ENCODE measurements at regions not wholly inside any gene's neighbourhood (a gene's known extent, or its start where the extent isn't known, plus 50 kb on each side); places are given as distances from the start of the nearest gene placed in this dataset.
"Not testable (repeated sequence)": the region's sequence is repeated elsewhere in the genome, so short reads cannot be mapped to it uniquely, and the experiment has no call there.

DNA sequence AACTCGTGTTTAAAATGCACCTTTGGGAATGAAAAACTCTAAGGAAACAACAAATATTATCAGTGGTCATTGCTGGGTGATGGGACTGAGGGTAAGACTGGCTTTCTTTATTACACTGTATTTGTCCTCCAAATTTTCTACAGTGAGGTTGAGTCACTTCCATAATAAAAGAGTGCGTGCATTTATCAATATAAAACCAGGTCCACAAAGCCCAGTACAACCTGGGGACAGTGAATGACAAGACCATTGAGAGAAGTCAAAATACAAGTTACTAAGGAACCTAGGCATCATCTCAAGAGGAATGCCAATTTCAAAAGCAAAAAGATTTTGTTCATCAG is 76.4 kb downstream of the MAGED4 start:
- DNase-seq (ENCODE audit: low read depth in 2 of 3, low spot score in 2 of 3): no peak

- peak; percentile 79 to 95 (median 87) for DNase-seq (ENCODE audit: low read depth in 2 of 3, low spot score in 2 of 3)
These were observed 76.9 kb downstream of the MAGED4 start for GRCh38 chrX:52261463-52262194.

- DNase-seq (ENCODE audit: low read depth in 2 of 3, low spot score in 2 of 3): peak in 2 of 3 donors; percentile 1 to 5
These were observed 77.5 kb downstream of the MAGED4 start for GRCh38 chrX:52262195-52262546.

DNA sequence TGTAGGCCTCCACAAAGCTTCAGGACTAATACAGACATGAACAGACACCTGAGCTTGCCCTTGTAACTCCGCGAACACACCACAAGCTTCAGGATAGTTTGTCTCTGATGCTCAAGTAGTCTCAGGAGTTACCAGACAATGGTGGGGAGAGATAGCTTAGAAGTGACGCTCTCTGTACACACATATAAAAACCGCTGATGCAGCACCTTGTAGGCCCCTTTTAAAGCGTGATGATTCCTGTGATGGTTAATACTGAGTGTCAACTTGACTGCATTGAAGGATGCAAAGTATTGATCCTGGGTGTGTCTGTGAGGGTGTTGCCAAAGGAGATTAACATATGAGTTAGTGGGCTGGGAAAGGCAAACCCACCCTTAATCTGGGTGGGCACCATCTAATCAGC is 78.7 kb downstream of the MAGED4 start:
- DNase-seq (ENCODE audit: low read depth in 2 of 3, low spot score in 2 of 3): no peak

DNA sequence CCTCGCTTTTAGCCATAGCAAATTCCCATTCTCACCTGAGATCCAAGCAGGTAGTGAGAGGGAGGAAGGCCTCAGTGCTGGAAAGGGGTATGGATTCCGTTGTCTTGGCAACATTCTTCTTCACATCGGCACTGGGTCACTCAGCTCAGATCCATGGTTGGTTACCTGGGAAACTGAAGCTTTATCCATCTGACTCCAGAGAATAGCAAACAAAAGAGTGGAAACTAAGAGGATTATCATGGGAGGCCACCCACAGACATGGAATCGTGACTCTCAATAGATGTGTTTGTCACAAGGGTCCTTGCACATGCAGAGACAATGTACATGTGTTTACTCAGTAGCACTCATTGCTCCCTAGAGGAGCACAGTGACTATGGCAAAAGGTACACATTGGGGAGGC is 81.0 kb downstream of the MAGED4 start:
- no peak for DNase-seq (ENCODE audit: low read depth in 2 of 3, low spot score in 2 of 3)

DNA sequence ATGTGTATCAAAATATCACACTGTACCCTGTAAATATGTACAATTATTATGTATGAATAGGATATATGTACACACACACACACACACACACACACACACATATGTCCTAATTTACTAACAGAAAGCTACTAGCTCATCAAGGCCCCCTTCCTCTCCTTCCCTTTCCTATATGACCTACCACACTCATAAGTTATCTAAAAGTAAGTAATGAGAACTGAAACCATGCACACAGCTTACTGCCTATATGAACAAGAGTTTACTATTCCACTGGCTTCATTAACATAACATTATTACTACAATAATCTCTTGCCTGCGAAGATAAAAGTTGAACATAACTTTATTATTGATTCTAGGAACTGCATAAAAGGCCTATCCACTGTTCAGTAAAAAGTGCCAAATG is 83.8 kb downstream of the MAGED4 start:
- not testable (repeated sequence) for DNase-seq (ENCODE audit: low read depth in 2 of 3, low spot score in 2 of 3)

DNA sequence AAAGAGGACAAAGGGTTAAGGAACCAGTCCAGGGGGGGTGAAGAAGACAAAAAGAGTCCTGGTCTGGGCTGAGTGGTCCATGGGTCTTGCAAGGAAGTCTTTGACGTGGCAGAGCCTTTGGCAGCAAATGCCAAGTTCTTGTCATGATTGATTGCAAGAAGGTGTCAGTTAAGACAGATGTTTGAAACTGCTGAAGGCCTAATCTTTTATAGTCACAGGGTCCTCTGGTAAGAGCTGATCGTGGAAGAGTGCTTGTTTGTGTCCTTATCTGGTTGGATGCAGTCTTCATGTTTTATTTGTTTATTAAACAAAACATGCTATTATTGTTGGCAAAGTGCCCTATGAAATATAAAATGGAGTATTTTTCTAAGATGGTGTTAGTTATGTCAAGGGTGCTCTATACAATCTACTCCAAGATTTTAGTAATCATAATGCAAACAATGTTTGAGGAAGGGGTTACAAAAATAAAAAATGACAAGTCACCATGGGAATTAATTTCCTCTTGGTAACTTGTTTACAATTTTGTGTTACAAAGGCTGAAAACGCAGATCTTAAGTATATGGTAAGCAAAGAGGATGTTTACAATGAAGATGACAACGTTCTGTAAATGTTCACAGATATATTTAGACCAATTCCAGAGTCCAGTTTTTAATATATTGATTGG is 85.9 kb downstream of the MAGED4 start:
- peak in 2 of 3 donors; percentile 5 to 6 for DNase-seq (ENCODE audit: low read depth in 2 of 3, low spot score in 2 of 3)

DNA sequence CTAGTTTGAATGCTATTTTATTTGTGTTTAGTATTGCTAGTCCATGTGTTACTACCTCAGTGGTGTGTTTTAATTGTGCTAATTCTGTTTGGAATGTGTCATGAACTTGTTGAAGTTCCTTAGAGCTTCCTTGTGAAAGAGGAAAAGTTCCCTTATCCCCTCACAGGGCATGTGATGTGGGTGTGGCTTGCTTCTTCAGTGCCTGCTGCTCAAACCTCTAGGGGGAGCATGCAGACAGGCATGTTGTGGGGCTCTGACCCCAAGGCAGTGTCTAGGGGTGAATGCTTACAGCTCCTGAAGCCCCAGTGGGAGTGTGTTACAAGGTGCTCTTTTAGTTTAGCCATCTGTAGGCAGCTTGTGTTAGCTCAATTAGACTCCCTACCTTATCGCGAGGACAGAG is 86.5 kb downstream of the MAGED4 start:
- peak in 2 of 3 donors; percentile 10 to 34 for DNase-seq (ENCODE audit: low read depth in 2 of 3, low spot score in 2 of 3)

GRCh38 chrX:52277666-52278065 is 91.2 kb upstream of the XAGE2 start:
- no peak for DNase-seq (ENCODE audit: low read depth in 2 of 3, low spot score in 2 of 3)

- DNase-seq (ENCODE audit: low read depth in 2 of 3, low spot score in 2 of 3): peak in 1 of 3 donors; percentile 1
These were observed 88.0 kb upstream of the XAGE2 start for GRCh38 chrX:52280812-52281211.

DNA sequence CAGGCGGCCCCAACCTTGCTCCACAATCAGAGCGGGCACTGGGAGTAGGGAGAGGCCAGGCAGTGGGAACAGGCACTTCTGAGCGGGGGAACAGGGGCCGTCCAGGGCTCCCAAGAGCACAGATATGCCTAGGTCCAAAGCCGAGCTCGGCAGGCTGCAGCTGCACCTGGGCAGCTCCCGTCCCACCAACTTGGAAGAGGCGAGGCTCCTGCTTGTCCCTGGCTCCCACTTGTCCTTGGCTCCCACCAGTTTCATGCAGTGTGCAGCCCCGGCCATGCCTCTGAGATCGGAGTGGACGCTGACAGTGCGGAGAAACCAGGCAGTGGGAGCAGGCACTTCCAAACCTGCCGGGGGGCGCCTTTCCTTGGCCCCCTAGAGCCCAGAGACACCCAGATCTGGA is 84.0 kb upstream of the XAGE2 start:
- DNase-seq (ENCODE audit: low read depth in 2 of 3, low spot score in 2 of 3): no peak

DNA sequence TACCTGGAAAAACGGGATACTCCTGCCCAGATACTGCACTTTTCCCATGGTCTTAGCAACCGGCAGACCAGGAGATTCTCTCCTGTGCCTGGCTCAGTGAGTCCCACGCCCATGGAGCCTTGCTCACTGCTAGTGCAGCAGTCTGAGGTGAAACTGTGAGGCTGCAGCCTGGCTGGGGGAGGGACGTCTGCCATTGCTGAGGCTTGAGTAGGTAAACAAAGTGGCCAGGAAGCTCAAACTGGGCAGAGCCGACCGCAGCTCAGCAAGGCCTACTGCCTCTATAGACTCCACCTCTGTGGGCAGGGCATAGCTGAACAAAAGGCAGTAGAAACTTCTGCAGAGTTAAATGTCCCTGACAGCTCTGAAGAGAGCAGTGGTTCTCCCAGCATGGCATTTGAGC is 69.9 kb upstream of the XAGE2 start:
- DNase-seq (ENCODE audit: low read depth in 2 of 3, low spot score in 2 of 3): not testable (repeated sequence)

GRCh38 chrX:52308532-52308931 is 60.3 kb upstream of the XAGE2 start:
- DNase-seq (ENCODE audit: low read depth in 2 of 3, low spot score in 2 of 3): not testable (repeated sequence)

All from hematopoietic multipotent progenitor cell (in vitro differentiated cells).